ENCODE measurements at regions not wholly inside any gene's neighbourhood (a gene's known extent, or its start where the extent isn't known, plus 50 kb on each side); places are given as distances from the start of the nearest gene placed in this dataset.

DNA sequence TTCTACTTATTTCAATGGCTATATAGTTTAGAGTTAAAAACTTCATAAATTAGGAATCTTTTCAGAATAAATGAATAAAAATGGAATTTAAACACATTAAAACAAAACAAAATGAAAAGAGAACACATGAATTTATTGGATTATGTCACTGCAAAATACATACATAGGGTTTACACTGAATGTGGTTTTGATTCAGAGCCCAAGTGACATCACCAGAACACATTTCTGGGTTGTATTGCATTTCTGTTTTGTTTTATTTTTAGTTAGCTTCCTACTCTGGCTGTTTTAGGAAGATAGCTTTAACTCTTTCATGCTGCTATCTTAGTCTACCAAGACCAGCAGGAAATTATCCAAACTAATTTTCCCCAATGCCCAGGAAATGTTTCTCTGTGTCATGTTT is 1935.0 kb downstream of the EFNA5 start:
- H3K9me2 ChIP-seq (ENCODE audit: insufficient read depth, low read length), result no peaks in the 10 kb centered on the region
- BruUV-seq (replicated peaks), result no TSS peak
- TF ChIP-seq, protein P1, sequence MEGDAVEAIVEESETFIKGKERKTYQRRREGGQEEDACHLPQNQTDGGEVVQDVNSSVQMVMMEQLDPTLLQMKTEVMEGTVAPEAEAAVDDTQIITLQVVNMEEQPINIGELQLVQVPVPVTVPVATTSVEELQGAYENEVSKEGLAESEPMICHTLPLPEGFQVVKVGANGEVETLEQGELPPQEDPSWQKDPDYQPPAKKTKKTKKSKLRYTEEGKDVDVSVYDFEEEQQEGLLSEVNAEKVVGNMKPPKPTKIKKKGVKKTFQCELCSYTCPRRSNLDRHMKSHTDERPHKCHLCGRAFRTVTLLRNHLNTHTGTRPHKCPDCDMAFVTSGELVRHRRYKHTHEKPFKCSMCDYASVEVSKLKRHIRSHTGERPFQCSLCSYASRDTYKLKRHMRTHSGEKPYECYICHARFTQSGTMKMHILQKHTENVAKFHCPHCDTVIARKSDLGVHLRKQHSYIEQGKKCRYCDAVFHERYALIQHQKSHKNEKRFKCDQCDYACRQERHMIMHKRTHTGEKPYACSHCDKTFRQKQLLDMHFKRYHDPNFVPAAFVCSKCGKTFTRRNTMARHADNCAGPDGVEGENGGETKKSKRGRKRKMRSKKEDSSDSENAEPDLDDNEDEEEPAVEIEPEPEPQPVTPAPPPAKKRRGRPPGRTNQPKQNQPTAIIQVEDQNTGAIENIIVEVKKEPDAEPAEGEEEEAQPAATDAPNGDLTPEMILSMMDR (conservative IDR thresholded peaks at IDR 0.05; ENCODE audit: low read length), result no peak
- TF ChIP-seq EZH2phosphoT487 (IDR thresholded peaks at IDR 0.05; ENCODE audit: borderline replicate concordance, low read depth, low read length), result no peak
- intact Hi-C loops (cut with micrococcal nuclease; ENCODE audit: unreplicated experiment), result no loop called here
- H4K20me1 ChIP-seq (ENCODE audit: insufficient read depth, low read length), result no peaks in the 10 kb centered on the region
- no peak overlapping the region for H3K4me2 ChIP-seq (ENCODE audit: low read length)
- DNase-seq (ENCODE audit: low spot score), result no peak
- H3K4me3 ChIP-seq (ENCODE audit: low read depth, low read length, poor library complexity, severe bottlenecking), result no peak overlapping the region
- POLR2A ChIA-PET, result no interaction called here
- no peaks in the 10 kb centered on the region for H3K79me2 ChIP-seq (ENCODE audit: insufficient read depth, low read depth, low read length)
- CTCF ChIA-PET (ENCODE audit: unreplicated experiment), result no interaction called here
- H3K36me3 ChIP-seq (ENCODE audit: insufficient read depth, low read length), result no peaks in the 10 kb centered on the region
- H2AFZ ChIP-seq (ENCODE audit: low read length), result no peak overlapping the region
- no peaks in the 10 kb centered on the region for H3K4me1 ChIP-seq (ENCODE audit: insufficient read depth, low read length, poor library complexity, severe bottlenecking)
- no peaks in the 10 kb centered on the region for H3K9me3 ChIP-seq (ENCODE audit: low read length)
- H3K27ac ChIP-seq (ENCODE audit: low read depth, low read length, poor library complexity, severe bottlenecking), result no peak overlapping the region

DNA sequence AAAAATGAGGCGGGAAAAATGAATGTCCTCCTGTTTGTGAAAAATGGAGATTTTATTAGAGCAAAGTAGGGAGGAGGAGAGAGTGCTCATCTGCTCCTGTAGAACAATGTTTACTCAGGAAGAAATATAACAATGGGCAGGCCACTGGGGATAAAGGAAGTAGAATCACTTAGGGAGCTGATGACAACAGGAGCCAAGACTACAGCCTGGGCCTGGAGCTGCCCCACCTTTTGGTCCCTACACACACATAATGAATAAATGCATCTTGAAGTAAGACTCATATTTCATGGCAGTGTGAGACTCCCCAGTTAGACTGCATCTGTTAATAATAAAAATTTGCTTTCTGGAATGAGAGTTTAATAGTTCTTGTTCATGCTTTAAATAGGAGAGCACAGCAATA is 1939.8 kb downstream of the EFNA5 start:
- Histone ChIP-seq H3K4me2 (ENCODE audit: low read length) (no peak overlapping the region), H3K9me3 (ENCODE audit: low read length) (no peaks in the 10 kb centered on the region), H3K79me2 (ENCODE audit: insufficient read depth, low read depth, low read length) (no peaks in the 10 kb centered on the region), H4K20me1 (ENCODE audit: insufficient read depth, low read length) (no peaks in the 10 kb centered on the region), H2AFZ (ENCODE audit: low read length) (no peak overlapping the region), H3K4me1 (ENCODE audit: insufficient read depth, low read length, poor library complexity, severe bottlenecking) (no peaks in the 10 kb centered on the region), H3K36me3 (ENCODE audit: insufficient read depth, low read length) (no peaks in the 10 kb centered on the region), H3K4me3 (ENCODE audit: low read depth, low read length, poor library complexity, severe bottlenecking) (no peak overlapping the region), H3K9me2 (ENCODE audit: insufficient read depth, low read length) (no peaks in the 10 kb centered on the region), H3K27ac (ENCODE audit: low read depth, low read length, poor library complexity, severe bottlenecking) (no peak overlapping the region)
- intact Hi-C loops (cut with micrococcal nuclease; ENCODE audit: unreplicated experiment), result no loop called here
- no TSS peak for BruUV-seq (replicated peaks)
- DNase-seq (ENCODE audit: low spot score), result no peak
- CTCF ChIA-PET (ENCODE audit: unreplicated experiment), result no interaction called here
- POLR2A ChIA-PET, result interaction anchor here (0.5 to 0.6 kb wide), 2 partner anchors 40 to 1686 kb away, joined by 3 to 4 read pairs; no protein-coding TSS in a partner anchor
- TF ChIP-seq EZH2phosphoT487 (IDR thresholded peaks at IDR 0.05; ENCODE audit: borderline replicate concordance, low read depth, low read length), result no peak
- TF ChIP-seq, protein P1 (conservative IDR thresholded peaks at IDR 0.05; ENCODE audit: low read length), result no peak

DNA sequence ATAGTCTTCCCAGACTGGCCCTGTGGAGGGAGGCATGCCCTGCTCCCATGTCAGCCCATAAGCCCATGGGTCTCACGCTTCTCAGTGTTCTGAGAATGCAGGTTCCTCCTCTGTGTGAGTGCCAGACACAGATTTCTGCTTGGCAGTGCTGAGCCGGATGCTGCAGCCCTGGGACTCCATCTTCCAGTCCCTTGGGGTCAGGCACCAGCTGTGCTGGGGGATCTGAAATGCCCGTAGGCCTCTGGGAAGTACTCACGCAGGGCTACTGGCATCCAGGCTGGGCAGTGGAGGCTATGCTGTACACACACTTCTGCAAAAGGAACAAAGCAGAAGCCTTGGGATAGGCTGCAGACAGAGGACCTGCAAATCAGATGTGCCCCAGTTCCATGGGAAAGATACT is 1944.6 kb downstream of the EFNA5 start:
- Histone ChIP-seq H4K20me1 (ENCODE audit: insufficient read depth, low read length) (no peaks in the 10 kb centered on the region), H3K4me1 (ENCODE audit: insufficient read depth, low read length, poor library complexity, severe bottlenecking) (no peaks in the 10 kb centered on the region), H3K79me2 (ENCODE audit: insufficient read depth, low read depth, low read length) (no peaks in the 10 kb centered on the region), H3K27ac (ENCODE audit: low read depth, low read length, poor library complexity, severe bottlenecking) (no peak overlapping the region), H2AFZ (ENCODE audit: low read length) (no peak overlapping the region), H3K4me2 (ENCODE audit: low read length) (no peak overlapping the region), H3K9me2 (ENCODE audit: insufficient read depth, low read length) (no peaks in the 10 kb centered on the region), H3K9me3 (ENCODE audit: low read length) (no peaks in the 10 kb centered on the region), H3K36me3 (ENCODE audit: insufficient read depth, low read length) (no peaks in the 10 kb centered on the region), H3K4me3 (ENCODE audit: low read depth, low read length, poor library complexity, severe bottlenecking) (no peak overlapping the region)
- BruUV-seq (replicated peaks), result no TSS peak
- no peak for DNase-seq (ENCODE audit: low spot score)
- POLR2A ChIA-PET, result no interaction called here
- TF ChIP-seq EZH2phosphoT487 (IDR thresholded peaks at IDR 0.05; ENCODE audit: borderline replicate concordance, low read depth, low read length), result no peak
- TF ChIP-seq, protein P1 (conservative IDR thresholded peaks at IDR 0.05; ENCODE audit: low read length), result no peak
- CTCF ChIA-PET (ENCODE audit: unreplicated experiment), result no interaction called here
- intact Hi-C loops (cut with micrococcal nuclease; ENCODE audit: unreplicated experiment), result no loop called here
